Body of pancreas (tissue), 4 donors: ENCODE measurements at regions not wholly inside any gene's neighbourhood (a gene's known extent, or its start where the extent isn't known, plus 50 kb on each side); places are given as distances from the start of the nearest gene placed in this dataset.

Experiments used
- ATAC-seq: fragments of 150-250 bp; one replicate; pipeline ENCODE4 v1.9.1; 2016
- DNase-seq, 4 donors: peaks; one replicate each; pipeline ENCODE4 v3.0.0-alpha.2; 2019
- H3K27ac ChIP-seq, 4 donors: fragments of 200-600 bp; sonication (generic); 1 replicate in 3 of 4; 2 replicates in 1 of 4; pipeline versions ENCODE4 v1.5.1 to v1.6.1; 2016 to 2019; ENCODE audit warnings: mild to moderate bottlenecking in 1 of 4, mixed read lengths in 1 of 4, moderate library complexity in 1 of 4
- H3K27me3 ChIP-seq, 2 donors: fragments of 200-600 bp; sonication (generic); one replicate each; pipeline ENCODE4 v1.6.0; 2016; ENCODE audit warnings: mild to moderate bottlenecking in 1 of 2
- H3K36me3 ChIP-seq, 2 donors: fragments of 200-600 bp; sonication (generic); replicated peaks in 1 of 2; 2 replicates each; pipeline ENCODE4 v1.5.1; 2016; ENCODE audit warnings: low read depth in 2 of 2; ENCODE audit not compliant: insufficient read depth in 1 of 2
- H3K4me1 ChIP-seq: fragments of 200-600 bp; sonication (generic); one replicate; pipeline ENCODE4 v1.6.0; 2016
- H3K4me3 ChIP-seq, 2 donors: fragments of 200-600 bp; sonication (generic); 1 replicate in 1 of 2; 2 replicates in 1 of 2; pipeline ENCODE4 v1.5.1; 2016 to 2019
- H3K9me3 ChIP-seq, 3 donors: fragments of 200-600 bp; sonication (generic); 1 replicate in 2 of 3; 2 replicates in 1 of 3; pipeline ENCODE4 v1.5.1; 2016
- POLR2A ChIP-seq, 3 donors: fragments of 450-650 bp; IDR thresholded peaks; one replicate each; pipeline ENCODE4 v1.6.1; 2016; ENCODE audit warnings: antibody characterized with exemption in 3 of 3, mild to moderate bottlenecking in 2 of 3
- WGBS, 2 donors: methylation state at CpG; one replicate each; pipeline ENCODE4 v1.1.5; 2017; 5-methylcytosine and 5-hydroxymethylcytosine counted together
- intact Hi-C: fragments of 100-400 bp; cut with DNase I; formaldehyde crosslinking; loops from one replicate; pipeline ENCODE4 v1.15.1; 2023
- TF ChIP-seq, protein P1 (sequence below), 7 experiments: fragments of 450-650 bp in 4 of 7; fragments of 200-600 bp in 3 of 7; sonication (generic) in 3 of 7; IDR thresholded peaks; one replicate each; pipeline ENCODE4 v1.5.1; 2016 to 2019; ENCODE audit warnings: antibody characterized with exemption in 7 of 7

DNA sequence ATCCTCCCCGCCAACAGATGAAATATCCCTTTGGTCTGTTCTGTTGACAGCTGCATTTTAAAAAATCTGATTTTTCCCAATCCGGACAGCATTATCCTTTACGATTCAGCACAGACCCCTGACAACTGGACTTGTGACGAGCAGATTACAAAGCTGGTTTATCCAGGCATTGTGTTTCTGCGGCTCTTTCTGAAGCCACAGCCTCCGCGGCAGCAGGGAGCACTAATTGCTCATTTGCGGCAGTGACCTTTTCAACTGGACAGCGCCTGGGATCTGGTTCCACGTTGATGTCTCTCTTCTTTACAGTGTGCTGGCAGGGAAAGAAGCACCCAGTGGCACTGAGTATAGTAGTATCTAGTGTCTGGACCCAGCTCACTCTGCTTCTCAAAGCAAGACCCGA is 351.2 kb downstream of the ZNF608 start:
- H3K27ac ChIP-seq = no peak overlapping the region
- no peaks in the 10 kb centered on the region for H3K4me1 ChIP-seq
- intact Hi-C loops = no loop called here
- ATAC-seq (no peak), DNase-seq (no peak)
- no peaks in the 10 kb centered on the region for H3K27me3 ChIP-seq
- TF ChIP-seq, protein P1, sequence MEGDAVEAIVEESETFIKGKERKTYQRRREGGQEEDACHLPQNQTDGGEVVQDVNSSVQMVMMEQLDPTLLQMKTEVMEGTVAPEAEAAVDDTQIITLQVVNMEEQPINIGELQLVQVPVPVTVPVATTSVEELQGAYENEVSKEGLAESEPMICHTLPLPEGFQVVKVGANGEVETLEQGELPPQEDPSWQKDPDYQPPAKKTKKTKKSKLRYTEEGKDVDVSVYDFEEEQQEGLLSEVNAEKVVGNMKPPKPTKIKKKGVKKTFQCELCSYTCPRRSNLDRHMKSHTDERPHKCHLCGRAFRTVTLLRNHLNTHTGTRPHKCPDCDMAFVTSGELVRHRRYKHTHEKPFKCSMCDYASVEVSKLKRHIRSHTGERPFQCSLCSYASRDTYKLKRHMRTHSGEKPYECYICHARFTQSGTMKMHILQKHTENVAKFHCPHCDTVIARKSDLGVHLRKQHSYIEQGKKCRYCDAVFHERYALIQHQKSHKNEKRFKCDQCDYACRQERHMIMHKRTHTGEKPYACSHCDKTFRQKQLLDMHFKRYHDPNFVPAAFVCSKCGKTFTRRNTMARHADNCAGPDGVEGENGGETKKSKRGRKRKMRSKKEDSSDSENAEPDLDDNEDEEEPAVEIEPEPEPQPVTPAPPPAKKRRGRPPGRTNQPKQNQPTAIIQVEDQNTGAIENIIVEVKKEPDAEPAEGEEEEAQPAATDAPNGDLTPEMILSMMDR (IDR thresholded peaks at IDR 0.05) = no peak
- TF ChIP-seq POLR2A (IDR thresholded peaks at IDR 0.05) = no peak
- WGBS, 2 donors = 58 to 71% methylated on average over 11 of the region's 11 CpGs
- no peaks in the 10 kb centered on the region for H3K36me3 ChIP-seq
- H3K4me3 ChIP-seq = no peak overlapping the region
- H3K9me3 ChIP-seq = no peaks in the 10 kb centered on the region

DNA sequence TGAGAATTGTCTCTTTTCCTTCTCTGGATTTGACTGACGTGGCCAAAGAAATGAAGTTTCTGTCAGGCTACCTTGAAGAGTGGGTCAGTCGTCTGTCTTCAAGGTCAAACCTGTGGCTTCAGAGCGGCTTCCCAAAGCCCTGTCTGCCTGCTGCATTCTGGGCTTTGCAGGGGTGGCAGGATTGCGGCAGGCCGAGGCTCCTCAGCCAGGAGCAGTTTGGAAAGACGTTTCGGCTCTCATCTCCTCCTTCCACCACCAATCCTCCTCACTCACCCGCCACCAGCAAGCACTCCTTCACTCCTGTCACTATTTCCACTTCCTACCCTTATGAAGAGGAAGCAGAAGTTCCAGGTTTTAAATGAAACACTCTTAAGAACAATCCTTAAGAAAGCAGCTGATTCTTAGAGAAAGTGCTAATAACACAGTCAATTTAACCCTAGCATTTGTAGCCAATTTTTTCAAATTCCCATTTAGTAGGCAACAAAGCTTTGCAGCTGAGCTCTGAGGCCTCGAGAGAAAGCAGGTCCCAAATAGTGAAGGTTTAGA is 351.7 kb downstream of the ZNF608 start:
- 78 to 85% methylated on average over 9 of the region's 9 CpGs for WGBS, 2 donors
- Histone ChIP-seq H3K9me3 (no peaks in the 10 kb centered on the region), H3K27ac (no peak overlapping the region), H3K36me3 (no peaks in the 10 kb centered on the region), H3K4me1 (no peaks in the 10 kb centered on the region), H3K27me3 (no peaks in the 10 kb centered on the region), H3K4me3 (no peak overlapping the region)
- ATAC-seq = no peak
- intact Hi-C loops = no loop called here
- DNase-seq = no peak
- no peak for TF ChIP-seq POLR2A (IDR thresholded peaks at IDR 0.05)
- TF ChIP-seq, protein P1 (IDR thresholded peaks at IDR 0.05) = no peak

DNA sequence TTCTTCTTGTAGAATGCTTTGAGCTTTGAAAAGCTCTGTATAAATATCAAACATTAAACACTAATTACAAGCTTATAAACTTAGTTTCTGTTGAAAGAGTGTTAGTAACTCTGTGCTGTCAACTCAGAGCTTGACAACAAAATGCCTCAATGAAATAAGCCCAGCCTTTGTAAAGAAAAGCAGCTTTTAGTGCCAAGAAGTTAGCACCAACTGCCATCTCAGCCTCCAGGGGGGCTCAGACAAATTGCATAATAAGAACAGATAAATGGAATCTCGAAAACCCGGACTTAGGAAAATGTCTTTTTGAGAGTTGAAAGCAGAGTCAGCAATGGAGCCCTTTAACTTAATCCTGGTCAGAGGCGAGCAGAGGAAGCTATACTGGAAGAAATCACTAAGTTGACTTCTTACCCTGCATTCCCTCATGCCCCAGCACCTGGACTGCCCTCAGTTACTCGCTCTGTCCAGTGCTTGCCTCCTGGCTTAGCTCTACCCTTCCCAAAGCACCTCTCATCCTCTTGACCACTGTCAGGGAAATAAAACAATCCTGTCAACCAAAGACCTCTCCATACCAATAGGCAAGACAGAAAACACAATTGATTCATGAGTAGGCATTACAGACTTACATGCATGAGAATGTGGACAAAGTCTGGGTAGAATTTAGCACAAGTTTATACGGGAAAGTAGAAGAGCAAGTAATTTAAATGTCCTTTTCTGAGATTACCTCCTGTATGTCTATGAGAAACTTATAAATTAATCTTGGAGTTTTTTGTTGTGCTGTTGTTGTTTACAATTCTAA is 352.7 kb downstream of the ZNF608 start:
- intact Hi-C loops = no loop called here
- Histone ChIP-seq H3K27me3 (no peaks in the 10 kb centered on the region), H3K4me3 (no peak overlapping the region), H3K36me3 (no peaks in the 10 kb centered on the region), H3K9me3 (no peaks in the 10 kb centered on the region), H3K4me1 (no peaks in the 10 kb centered on the region), H3K27ac (no peak overlapping the region)
- 71 to 72% methylated on average over 5 of the region's 5 CpGs for WGBS, 2 donors
- DNase-seq = no peak
- TF ChIP-seq, protein P1 (IDR thresholded peaks at IDR 0.05) = no peak
- TF ChIP-seq POLR2A (IDR thresholded peaks at IDR 0.05) = no peak
- ATAC-seq = no peak

DNA sequence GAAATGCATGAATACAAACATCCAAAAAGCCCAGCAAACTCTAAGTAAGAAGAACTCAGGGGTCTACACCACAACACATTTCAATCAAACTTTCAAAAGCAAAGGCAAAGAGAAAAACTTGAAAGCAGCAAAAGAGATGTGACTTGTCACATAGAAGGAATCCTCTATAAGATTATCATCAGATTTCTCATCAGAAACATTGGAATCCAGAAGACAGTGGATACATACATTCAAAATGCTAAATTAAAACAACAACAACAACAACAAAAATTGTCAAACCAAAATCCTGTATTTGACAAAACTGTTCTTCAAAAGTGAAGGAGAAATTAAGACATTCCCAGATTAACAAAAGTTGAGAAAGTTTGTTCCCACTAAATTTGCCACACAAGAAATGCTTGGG is 362.7 kb downstream of the ZNF608 start:
- ATAC-seq = no peak
- intact Hi-C loops = no loop called here
- Histone ChIP-seq H3K27ac (no peak overlapping the region), H3K4me1 (no peaks in the 10 kb centered on the region), H3K27me3 (no peaks in the 10 kb centered on the region), H3K4me3 (no peak overlapping the region), H3K36me3 (no peaks in the 10 kb centered on the region), H3K9me3 (no peaks in the 10 kb centered on the region)
- DNase-seq = no peak
- no peak for TF ChIP-seq POLR2A (IDR thresholded peaks at IDR 0.05)
- TF ChIP-seq, protein P1 (IDR thresholded peaks at IDR 0.05) = no peak

DNA sequence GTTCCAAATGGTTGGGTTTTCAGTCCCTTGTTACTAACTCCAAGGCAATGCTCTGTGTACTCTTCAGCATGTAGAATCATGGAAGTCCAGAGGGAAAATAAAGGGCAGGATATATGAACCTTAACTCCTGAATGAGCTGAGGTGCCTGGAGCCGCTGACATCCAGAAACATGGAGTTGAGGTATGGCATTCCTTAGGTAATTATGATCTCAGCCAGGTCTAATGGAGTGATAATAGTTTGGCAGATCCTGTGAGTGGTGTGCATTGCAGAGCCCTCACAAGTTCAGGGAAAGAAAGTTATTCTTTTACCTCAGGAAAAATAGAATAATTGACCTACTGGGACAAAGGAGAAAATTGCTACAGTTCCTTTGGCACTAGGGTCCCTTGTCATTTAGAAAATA is 369.1 kb downstream of the ZNF608 start:
- Histone ChIP-seq H3K4me1 (no peaks in the 10 kb centered on the region), H3K4me3 (no peak overlapping the region), H3K27me3 (no peaks in the 10 kb centered on the region), H3K36me3 (no peaks in the 10 kb centered on the region), H3K9me3 (no peaks in the 10 kb centered on the region), H3K27ac (no peak overlapping the region)
- no peak for TF ChIP-seq POLR2A (IDR thresholded peaks at IDR 0.05)
- TF ChIP-seq, protein P1 (IDR thresholded peaks at IDR 0.05) = no peak
- intact Hi-C loops = no loop called here
- DNase-seq (no peak), ATAC-seq (no peak)
- WGBS, 2 donors = 86 to 94% methylated on average over 1 of the region's 1 CpG
